Stimulated activated CD8-positive, alpha-beta memory T cell treated with anti-CD3 and anti-CD28 coated beads, Interleukin-4, amount 100 ng/mL, for 24 hours (primary cell): ENCODE measurements at regions not wholly inside any gene's neighbourhood (a gene's known extent, or its start where the extent isn't known, plus 50 kb on each side); places are given as distances from the start of the nearest gene placed in this dataset.
"Not testable (repeated sequence)": the region's sequence is repeated elsewhere in the genome, so short reads cannot be mapped to it uniquely, and the experiment has no call there.

Source experiments
- DNase-seq: peaks from one replicate; pipeline ENCODE4 v3.0.0-alpha.2; 2020; ENCODE audit warnings: low read depth

DNA sequence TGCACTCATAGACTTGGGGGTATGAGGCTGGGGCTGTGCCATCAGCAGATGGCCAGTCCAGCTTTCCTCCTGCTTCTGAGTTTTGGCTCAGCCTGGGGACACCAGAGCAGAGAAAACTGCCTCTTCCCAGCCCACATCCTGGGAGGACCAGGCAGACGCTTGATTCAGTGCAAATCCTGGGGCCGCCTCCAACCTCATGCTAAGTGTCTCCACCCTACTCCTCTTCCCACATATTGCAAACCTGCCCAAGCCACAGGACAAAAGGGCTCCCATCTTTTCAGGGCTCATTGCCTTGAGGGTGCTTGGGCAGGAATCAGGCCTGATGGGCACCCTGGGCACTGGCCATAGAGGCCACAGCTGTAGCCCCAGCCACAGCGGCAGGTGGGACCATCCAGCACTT, 79.7 kb upstream of the SHANK2 start:
- DNase-seq: no peak

DNA sequence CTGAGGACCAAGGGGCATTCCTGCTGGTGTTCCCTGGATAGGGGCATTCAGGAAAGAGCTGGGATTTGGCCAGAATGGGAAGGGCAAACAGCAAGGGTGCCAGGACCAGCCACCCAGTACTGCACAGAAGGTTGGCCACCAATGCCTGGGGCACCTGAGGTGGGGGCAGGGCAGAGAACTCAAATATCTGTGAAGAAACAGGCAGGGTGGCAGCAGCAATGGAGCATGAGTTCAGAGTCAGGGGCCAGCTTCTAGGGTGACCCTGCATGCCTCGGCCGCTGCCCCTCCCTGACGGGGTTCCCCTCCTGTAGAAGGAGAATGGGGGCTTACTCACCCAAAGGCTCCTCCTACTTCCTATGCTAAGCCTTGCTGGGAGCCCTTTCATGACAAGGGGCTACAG, 79.3 kb upstream of the SHANK2 start:
- DNase-seq: no peak

DNA sequence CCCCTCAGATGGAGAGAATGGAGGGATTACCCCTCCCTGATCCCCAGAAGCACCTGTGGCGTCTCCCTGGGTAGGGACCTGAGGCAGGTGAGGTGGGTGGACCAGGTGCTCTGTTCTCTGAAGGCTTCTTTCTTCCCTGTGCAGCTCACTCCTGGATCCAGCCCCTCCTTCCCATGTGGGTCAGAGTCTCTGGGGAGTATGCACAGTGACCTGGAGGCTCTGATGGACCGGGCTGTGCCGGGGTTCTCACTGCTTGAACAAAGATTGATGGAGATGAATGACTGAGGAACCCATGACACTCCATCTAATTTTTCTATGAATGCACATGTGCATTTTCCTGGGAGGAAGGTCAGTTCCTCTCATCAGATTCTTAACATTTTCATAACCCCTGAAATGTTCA, 78.6 kb upstream of the SHANK2 start:
- no peak for DNase-seq

DNA sequence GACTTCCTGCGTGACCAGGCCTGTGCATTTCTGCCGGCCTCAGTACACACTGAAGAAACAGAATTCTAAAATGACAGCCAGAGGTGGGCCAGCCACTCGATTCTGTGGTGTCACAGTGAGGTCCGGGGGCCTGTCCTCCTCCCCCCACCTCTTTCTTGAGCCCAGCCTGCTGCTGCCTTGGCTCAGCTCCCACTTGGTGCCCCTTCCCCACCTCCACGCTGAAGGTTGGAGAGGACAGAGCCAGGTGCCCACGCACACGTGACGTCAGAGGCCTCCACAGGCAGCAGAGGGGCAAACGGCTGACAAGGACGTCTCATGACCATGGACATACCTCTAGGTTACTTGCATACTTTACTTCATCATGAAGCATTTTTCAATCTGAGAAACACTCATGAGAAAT, 78.0 kb upstream of the SHANK2 start:
- no peak for DNase-seq

DNA sequence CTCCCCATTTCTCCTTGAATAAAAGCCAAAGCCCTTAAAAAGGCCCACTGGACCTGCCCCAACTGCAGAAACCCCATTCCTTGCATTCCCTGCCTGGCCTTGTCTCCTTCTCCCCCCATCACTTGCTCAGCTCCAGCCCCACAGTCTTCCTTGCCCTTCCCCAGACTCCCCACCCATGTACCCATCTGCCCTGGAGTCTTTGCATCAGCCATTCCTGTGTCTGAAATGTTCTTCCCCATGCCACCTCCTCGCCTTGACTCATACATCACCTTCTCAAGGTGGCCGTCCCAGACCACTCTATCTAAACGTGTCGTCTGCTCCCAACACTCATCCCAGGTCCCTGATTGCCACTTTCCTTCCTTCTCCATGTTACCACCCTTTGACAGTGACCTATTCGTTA, 77.4 kb upstream of the SHANK2 start:
- no peak for DNase-seq

DNA sequence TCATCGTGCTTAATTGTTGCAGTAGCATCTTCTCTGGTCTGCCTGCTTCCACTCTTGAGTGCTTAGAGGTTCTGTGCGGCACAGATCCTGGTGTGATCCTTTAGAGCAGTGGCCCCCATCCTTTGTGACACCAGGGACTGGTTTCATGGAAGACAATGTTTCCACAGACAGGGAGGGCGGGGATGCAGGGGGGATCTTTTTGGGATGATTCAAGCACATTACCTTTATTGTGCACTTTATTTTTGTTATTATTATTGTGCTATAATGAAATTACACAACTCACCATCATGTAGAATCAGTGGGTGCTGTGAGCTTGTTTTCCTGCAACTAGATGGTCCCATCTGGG, 76.8 kb upstream of the SHANK2 start:
- DNase-seq: no peak

DNA sequence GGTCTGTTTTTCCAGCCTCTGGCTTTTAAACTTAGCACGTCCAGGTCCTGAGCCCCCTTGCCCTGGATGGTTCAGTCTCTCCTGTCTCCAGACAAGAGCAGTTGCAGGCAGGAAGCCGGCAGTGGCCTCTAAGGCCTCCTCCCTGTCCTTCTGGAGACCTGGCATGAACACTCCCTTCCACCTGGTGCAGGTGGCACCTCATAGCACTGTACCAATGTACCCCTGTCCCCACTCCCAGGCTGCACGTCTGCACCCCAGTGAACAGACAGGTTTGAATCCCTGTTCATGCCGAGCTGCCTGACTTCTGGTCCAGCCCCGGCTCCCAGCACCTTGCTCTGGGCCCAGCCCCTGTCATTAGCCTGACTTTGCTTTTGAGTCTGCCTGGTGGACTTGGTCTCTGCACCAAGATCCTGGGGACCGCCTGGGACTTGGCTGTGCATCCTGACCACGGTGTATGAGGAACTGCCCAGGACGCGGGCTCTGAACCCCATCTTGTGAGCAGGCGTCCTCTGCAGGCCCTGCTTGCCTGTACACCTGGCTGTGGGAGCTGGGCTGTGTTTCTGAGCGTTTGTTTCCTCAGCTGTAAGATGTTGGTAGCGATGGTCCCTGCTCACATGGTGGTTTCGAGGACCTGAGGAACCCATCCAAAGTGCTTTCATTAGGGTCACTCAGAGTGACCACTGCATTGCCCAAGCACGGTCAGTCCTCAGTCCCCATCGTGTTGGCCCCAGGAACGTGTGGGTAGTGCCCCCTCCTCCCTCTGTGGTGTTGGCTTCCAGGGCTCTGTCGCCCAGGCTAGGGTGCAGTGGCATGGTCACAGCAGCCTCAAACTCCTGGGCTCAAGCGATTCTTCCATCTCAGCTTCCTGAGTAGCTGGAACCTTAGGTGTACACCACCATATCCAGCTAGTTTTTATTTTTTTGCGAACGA, 75.0 kb upstream of the SHANK2 start:
- DNase-seq: no peak

DNA sequence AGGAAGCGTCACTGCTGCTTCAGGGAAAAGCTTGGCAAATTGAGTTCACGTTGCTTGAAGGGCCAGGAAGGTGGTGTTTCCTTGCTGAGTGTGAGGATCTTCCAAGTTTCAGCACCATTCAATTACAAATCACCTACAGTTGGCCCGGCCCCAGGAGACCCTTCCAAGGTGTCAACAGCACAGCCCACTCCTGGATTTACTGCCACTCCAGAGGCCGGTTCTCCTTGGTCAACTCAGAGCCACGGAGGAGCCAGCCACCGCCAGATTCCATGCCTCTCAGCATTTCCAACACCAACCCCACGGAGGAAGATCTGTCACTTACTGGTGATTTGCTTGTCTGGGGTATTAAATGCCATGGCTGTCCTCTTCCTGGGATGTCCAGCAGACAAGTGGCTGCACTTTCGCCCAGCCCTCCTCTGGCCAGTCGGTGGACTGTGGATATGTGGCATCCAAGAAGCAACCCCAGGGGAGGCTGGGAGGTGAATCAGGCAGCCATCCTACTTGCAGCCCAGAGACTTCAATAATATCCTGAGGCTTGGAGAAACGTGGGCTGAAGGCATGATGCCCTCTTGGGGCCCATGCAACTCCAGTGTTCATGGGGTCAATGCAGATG, 74.1 kb upstream of the SHANK2 start:
- DNase-seq: no peak

DNA sequence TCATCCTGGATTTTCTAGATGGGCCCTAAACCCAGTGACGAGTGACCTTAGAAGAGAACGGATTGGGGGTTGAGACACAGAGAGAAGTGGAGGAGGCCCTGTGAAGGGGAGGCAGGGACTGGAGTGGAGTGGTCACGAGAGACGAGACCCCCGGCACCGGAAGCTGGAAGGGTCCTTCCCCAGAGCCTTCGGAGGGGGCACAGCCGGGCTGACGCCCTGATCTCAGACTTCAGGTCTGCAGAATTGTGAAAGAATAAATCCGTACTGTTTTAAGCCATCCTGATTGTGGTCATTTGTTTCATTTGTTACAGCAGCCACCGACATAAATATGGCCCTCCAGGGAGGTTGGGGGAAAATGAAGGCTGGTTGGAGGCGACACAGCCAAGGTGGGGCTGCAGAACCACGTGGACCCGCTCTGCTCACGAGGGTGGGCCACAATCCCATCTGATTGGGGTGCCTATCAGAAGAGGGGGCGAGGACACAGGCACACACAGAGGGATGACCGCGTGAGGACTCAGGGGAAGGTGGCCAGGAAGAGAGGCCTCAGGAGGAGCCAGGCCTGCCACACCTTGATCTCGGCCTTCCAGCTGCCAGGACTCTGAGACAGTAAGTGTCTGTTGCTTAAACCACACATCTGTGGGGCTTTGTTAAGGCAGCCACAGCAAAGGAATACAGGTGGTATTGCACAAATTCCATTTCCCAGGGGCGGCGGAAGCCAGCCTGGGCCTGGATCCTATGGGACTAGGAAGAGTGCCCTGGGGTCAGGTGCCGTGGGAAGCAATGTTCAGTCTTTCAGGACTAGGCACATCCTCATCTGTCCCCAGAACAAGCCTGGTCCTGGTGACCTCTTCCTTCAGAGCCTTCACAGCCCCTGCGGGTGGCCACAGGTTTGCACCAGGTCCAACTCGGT, 73.3 kb upstream of the SHANK2 start:
- DNase-seq: no peak

DNA sequence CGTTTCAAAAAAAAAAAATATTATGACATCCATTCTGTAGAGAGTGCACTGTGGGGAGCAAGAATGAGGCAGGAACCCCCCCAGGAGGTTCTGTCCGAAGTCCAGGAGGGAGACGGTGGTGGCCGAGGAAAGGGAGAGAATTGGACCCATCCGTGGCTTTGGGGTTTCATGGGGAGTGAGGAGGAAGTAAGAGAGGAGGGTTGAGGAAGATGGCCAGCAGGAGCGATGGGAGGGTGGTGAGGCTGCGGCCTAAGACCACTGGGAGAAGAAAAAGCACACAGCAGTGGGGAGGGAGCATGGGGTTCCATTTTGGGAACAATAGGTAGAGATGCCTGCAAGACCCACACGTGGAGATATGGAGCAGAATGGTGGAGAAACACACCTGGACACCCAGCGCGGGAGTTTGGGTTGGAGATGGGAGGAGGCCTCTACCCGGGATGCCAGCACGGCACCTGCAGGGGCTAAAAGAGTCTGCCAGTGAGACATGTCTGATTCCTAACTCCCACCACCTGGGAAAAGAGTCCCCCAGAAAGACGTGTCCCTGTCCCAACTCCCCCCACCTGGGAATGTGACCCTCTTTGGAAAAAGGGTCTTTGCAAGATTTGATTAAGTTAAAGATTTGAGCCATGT, 72.5 kb upstream of the SHANK2 start:
- DNase-seq: no peak

DNA sequence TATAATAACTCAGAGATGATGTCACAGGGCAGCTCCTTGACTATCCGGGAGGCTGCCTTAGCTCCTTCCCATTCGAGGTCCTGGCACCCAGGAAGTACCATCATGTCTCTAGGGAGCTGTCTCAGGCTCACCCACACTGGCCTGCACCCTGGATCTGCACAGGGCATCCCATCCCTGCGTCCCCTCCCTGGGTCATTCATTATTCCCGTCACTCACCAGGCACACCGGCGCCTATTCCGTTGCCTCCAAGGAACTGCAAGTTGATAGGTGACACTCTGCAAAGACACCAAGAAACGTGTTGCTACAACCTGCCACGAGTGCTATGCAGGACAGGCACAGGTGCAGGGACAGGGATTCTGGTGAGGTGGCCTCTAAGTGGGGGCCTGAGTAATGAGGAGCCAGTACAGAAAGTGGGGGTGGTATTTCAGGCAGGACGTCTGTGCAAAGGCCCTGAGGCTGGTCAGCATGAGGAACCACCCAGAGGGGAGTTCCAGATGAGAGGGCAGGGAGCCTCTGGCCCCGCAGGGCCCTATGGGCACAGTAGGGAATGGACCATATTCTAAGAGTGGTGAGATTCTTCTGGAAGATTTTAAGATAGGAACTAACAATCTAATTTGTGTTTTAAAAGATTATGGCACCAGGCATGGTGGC, 71.6 kb upstream of the SHANK2 start:
- DNase-seq: no peak

DNA sequence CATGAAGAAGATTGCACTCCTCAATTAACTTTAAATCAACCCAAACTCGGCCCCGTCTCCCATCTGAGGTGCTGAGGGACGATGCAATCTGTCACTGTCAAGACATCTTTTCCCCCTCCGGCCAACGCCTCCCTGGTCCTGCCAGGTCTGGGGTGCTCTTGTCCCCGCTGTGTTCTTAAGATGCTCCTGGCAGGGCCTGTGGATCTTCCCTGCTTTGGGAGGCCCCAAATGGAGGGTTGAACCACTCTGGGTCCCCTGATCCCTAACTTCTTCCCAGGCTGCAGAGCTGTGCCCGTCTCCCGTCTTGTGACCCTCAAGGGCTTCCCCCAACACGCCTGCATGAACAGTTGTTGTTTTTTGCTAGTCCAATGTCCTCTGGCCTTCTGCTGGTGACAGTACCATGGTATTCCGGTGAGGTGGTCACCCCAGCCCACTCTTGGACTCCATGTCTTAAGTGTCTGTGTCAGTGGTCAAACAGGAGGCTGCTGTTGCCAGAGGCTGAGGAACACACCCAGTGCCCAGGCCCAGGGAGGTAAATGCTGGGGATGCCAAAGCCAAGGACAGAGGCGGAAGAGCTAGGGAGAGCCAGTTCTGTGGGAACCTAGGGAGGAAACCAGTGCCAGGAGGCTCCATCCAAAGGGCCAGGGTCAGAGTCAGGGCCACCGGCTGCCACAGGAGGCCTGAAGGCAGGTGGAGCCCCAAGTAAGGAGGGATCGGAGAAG, 70.6 kb upstream of the SHANK2 start:
- no peak for DNase-seq

DNA sequence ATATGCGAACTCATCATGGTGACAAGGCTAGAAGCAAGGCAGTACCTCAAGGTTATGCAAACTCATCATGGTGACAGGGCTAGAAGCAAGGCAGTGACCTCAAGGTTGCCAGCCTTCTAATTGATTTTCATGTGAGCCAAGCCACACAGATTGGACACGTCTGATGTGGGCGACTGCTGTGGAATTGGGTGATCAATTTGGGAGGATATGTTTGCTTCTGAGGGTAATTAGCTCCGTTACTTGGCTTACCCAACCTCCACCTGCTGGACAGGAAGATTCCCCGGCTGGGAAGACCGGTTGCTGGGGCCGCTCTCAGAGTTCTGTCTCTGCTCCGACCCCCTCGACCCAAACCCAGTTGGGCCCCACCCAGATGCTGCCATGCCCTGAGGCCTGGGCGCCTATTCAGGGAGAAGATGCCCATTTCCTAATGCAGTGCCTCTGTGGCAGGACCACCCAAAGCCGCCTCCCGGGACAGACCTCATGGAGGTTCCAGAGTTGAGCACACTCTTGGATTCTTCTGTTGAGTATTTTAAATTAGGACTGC, 69.9 kb upstream of the SHANK2 start:
- DNase-seq: no peak

DNA sequence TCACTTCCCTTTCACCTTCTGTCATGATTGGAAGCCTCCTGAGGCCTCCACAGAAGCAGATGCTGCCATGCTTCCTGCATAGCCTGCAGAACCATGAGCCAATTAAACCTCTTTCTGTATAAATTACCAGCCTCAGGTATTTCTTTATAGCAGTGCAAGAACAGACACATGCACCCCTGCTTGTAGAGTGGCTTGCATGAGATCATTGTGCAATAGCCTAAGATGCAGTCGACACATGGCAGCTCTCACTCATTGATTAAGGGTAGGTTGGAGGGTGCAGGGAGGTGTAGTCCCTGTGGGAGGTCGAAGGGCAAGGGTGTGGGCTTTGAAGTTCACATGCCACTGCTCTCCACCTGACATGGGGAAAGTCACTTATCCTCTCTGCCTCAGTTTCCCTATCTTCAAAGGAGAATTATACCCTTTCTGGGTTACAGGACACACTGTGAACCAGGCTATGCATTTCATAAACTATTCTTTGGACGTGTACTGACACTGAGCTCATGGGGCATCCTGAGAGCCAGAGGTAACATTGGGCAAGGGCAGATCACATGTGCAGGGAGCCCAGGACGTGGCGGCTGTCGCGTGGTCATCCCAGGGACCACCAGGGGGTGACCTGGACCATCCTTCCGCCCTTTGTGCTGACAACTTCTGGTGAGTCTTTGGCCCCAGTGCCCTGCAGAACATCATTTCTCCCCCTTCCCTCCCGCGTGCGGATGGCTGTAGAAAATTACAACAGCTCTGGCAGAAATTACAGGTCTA, 69.2 kb upstream of the SHANK2 start:
- no peak for DNase-seq

DNA sequence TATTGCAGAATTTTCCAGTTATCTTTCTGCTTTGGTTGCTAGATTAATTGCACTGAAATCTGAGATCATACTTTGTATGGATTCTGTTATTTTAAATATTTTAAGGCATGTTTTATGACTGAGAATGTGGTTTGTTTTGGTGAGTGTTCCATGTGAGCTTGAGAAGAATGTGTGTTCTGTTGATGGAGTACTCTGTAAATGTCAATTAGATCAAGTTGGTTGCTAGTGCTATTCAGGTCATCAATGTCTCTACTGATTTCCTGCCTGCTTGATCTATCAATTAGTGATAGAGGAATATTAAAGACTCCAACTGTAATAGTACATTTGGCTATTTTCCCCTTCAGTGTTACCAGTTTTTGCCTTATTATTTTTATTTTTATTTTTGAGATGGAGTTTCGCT, 64.3 kb upstream of the SHANK2 start:
- no peak for DNase-seq

DNA sequence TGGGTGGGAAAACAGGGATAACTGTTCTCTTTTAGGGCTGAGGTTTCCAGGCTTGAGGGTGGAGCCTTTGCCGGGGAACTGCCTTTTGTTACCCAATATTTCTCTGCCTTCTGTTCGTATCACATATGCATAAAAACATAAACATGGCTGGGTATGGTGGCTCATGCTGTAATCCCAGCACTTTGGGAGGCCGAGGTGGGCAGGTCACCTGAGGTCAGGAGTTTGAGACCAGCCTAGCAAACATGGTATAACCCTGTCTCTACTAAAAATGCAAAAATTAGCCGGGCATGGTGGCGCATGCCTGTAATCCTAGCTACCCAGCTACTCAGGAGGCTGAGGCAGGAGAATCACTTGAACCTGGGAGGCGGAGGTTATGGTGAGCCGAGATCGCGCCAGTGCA, 60.2 kb upstream of the SHANK2 start:
- not testable (repeated sequence) for DNase-seq

DNA sequence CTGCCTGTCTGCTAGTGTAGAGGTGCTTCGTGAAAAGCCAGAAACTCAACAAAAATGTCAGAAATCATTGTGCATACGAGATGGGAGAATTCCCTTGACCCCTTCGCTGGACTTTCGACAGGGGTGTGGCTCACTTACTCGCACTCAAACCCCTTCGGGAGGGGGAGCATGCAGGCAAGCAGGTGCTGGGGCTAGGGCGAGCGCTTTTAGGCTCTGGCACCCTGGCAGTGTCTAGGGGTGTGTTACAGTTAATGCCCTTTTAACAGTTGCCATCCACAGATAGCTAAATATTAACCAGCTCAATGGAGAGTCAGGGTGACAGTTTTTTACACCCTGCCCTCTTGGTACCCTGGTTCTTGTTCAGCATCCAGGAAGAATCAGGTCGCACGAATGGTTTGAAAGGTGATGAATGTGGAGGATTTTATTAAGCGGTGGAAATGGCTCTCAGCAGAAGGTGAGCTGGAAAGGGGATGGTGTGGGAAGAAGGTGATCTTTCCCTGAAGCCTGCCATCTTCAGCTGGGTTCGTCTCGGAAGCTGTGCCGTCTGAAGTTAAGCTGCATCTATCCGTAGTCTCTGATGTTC, 59.6 kb upstream of the SHANK2 start:
- no peak for DNase-seq

DNA sequence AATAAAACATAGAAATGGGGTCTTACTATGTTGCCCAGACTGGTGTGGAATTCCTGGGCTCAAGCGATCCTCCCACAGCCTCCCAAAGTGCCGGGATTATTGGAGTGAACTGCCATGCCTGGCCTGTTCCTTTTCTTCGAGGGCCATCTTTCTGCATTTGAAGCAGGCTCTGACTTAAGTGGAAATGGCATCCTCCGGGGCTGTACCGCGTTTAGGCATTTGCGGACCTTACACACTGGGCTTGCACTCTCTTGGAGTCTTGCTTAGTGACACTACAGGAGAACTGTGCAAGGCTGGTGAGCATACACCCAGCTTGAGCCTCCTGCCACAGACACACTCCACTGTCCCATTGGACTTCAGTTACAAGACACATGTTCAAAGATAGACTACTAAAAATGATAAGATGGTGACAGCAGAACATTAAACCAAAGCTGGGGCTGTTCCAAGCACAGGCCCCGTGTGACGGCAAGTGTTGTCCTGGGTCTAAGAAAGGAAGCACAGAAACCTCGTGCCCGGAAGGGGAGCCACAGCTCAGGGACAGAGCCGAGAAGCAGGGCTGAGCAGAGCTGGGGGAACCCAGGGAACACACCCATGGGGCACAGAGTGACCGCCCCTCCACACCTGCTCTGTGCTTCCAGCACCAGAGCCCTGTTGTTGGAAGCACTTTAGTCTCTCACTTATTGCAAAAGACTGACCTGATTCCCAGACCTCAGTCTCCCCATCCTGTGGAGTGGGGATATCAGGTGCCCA, 59.0 kb upstream of the SHANK2 start:
- no peak for DNase-seq

DNA sequence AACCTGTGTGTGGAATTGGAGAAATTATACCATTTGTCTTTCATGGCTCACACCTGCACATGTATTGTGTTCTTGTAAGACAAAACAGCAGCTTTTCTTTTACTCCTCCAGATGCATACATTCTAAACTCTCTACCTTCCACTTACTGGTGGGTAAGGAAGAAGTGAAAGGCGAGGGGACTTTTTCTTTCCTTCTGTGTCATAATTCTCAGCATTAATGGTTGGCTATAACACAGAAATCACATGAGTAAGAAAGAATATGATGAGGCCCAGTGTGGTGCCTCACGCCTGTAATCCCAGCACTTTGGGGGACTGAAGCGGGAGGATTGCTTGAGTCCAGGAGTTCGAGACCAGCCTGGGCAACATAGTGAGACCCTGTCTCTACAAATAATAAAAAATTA, 57.8 kb upstream of the SHANK2 start:
- DNase-seq: no peak
